ENCODE measurements at regions not wholly inside any gene's neighbourhood (a gene's known extent, or its start where the extent isn't known, plus 50 kb on each side); places are given as distances from the start of the nearest gene placed in this dataset.
"Not testable (repeated sequence)": the region's sequence is repeated elsewhere in the genome, so short reads cannot be mapped to it uniquely, and the experiment has no call there.

GRCh38 chr1:65621721-65622120 is 171.0 kb upstream of the PDE4B start:
- not testable (repeated sequence) for TF ChIP-seq CTCF (IDR thresholded peaks at IDR 0.05; ENCODE audit: borderline replicate concordance, extremely low read depth, low read length, poor library complexity, severe bottlenecking); EZH2 (IDR thresholded peaks at IDR 0.05; ENCODE audit: borderline replicate concordance, low read depth, low read length, severe bottlenecking)

Data from DND-41 (cell line).